Transverse colon (tissue), 4 donors: ENCODE measurements at regions not wholly inside any gene's neighbourhood (a gene's known extent, or its start where the extent isn't known, plus 50 kb on each side); places are given as distances from the start of the nearest gene placed in this dataset.

Experiments
- DNase-seq: peaks from one replicate; pipeline ENCODE4 v3.0.0-alpha.2; 2019
- H3K27ac ChIP-seq, 4 donors: fragments of 200-600 bp; sonication (generic); 2 replicates each; pipeline ENCODE4 v1.5.1; 2016 to 2018; ENCODE audit warnings: inconsistent platforms in 4 of 4
- H3K27me3 ChIP-seq: fragments of 200-600 bp; sonication (generic); 2 replicates; pipeline ENCODE4 v1.5.1; 2017; ENCODE audit warnings: inconsistent platforms
- H3K36me3 ChIP-seq, 4 donors: fragments of 200-600 bp; sonication (generic); 2 replicates each; pipeline ENCODE4 v1.5.1; 2017 to 2019; ENCODE audit warnings: inconsistent platforms in 4 of 4
- H3K4me1 ChIP-seq, 4 donors: fragments of 200-600 bp; sonication (generic); 2 replicates each; pipeline ENCODE4 v1.5.1; 2017 to 2020; ENCODE audit warnings: inconsistent platforms in 4 of 4
- H3K4me3 ChIP-seq, 4 donors: fragments of 200-600 bp; sonication (generic); 1 replicate in 1 of 4; 2 replicates in 3 of 4; pipeline versions ENCODE4 v1.5.1 to v1.6.1; 2017 to 2019; ENCODE audit warnings: inconsistent platforms in 4 of 4
- H3K9me3 ChIP-seq, 2 donors: fragments of 200-600 bp; sonication (generic); 2 replicates each; pipeline ENCODE4 v1.5.1; 2017 to 2019; ENCODE audit warnings: inconsistent platforms in 2 of 2
- CTCF ChIP-seq, 5 experiments: fragments of 200-600 bp in 3 of 5; fragments of 450-650 bp in 2 of 5; sonication (generic) in 3 of 5; IDR thresholded peaks; 1 replicate in 2 of 5; 2 replicates in 3 of 5; pipeline ENCODE4 v1.5.1; 2016 to 2017; ENCODE audit warnings: antibody characterized with exemption in 5 of 5, inconsistent platforms in 3 of 5, mild to moderate bottlenecking in 2 of 5, moderate library complexity in 1 of 5
- EP300 ChIP-seq: sonication (generic); formaldehyde crosslinking; IDR thresholded peaks from one replicate; pipeline ENCODE4 v1.6.1; 2017; ENCODE audit warnings: antibody characterized with exemption, low read depth
- POLR2A ChIP-seq: fragments of 450-650 bp; IDR thresholded peaks from one replicate; pipeline ENCODE4 v1.6.1; 2016; ENCODE audit warnings: antibody characterized with exemption, mild to moderate bottlenecking, moderate library complexity
- POLR2AphosphoS5 ChIP-seq, 3 donors: sonication (generic); formaldehyde crosslinking; IDR thresholded peaks; one replicate each; pipeline ENCODE4 v1.6.1; 2016; ENCODE audit warnings: antibody characterized with exemption in 3 of 3
- WGBS, 2 donors: methylation state at CpG; one replicate each; pipeline ENCODE4 v1.1.5; 2018; ENCODE audit warnings: low coverage in 1 of 2; 5-methylcytosine and 5-hydroxymethylcytosine counted together
- in situ Hi-C, 4 donors: fragments of 200-750 bp; cut with MboI; loops; one replicate each; pipeline versions ENCODE4 v1.15.0 to v1.15.1; 2017; ENCODE audit warnings: low sequenced_read_pairs in 3 of 4, low pct_ligation_motif_present in 1 of 4, low pct_unique_long_range_greater_than_20kb in 1 of 4
- intact Hi-C: fragments of 100-400 bp; cut with DNase I; formaldehyde crosslinking; loops from one replicate; pipeline ENCODE4 v1.15.1; 2023; ENCODE audit warnings: low total_unique reads

- TF ChIP-seq EP300 = no peak
Measured at GRCh38 chr10:124225467-124226270, 132.3 kb upstream of the CHST15 start.

DNA sequence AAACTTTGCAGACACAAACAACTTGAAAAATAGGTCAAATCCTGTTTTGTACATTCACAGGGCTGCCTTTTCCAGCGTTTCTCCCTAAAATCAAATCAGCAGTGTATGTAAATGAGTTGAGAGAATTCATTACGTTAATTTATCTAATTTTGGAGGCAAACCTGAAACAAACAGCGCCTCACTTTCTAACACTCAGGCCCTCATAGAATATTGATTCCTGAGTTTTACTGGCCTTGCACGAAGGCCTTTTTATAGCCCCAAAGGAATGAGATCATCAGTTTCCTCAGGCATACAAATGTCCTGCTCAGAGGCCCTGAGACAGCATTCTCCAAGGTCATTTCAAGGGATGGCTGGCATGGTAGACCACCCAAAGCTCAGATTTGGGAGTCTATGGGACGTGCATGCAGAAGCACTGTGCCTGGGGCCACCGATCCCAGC lies 131.7 kb upstream of the CHST15 start:
- no peaks in the 10 kb centered on the region for H3K36me3 ChIP-seq
- intact Hi-C loops = no loop called here

More at GRCh38 chr10:124225467-124226270, 132.3 kb upstream of the CHST15 start:
- intact Hi-C loops (no loop called here), in situ Hi-C loops (no loop called here)
- H3K36me3 ChIP-seq = no peaks in the 10 kb centered on the region
- no peaks in the 10 kb centered on the region for H3K9me3 ChIP-seq
- DNase-seq = no peak
- H3K4me1 ChIP-seq = peaks cover 0 to 8% (median 0%) of the 10 kb centered on the region in 4 donors
- H3K4me3 ChIP-seq = no peak overlapping the region
- no peaks in the 10 kb centered on the region for H3K27me3 ChIP-seq
- 82 to 88% methylated on average over 7 to 15 of the region's 15 CpGs for WGBS, 2 donors
- H3K27ac ChIP-seq = peak overlapping the region in 1 of 4 donors; percentile 1

DNA sequence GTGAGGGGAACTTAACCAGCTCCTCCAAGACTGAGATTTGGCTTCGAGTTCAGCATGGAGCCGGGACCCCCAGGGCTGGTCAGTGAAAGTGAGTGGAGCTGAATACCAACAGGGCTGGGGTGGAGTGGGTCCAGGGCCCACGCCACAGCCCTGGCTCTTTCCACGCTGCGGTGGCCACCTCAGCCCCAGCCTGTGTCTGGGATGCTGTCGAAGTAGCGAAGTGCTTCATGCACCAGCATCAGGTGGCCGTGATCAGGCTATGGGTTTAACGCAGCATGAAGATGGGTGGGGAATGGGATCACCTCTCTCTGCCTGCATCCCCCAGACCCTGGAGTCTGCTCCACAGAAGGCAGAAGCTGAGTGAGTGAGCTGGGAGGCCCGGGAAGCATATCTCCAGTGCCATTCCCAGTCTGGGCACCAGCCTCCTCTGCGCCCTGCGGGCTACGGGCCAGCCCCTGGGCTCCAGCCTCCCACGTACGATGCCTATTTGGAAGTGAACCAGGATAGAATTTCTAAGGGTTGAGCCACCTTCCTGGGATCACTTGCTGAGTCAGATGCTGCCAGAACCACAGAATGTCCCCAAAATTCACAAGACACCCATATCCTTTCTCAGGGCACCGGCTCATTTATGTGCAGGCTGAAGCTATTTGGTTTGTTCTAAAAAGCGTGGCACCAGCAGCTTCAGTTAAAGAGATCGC lies 131.1 kb upstream of the CHST15 start:
- TF ChIP-seq POLR2A = no peak
- TF ChIP-seq EP300 = no peak
- TF ChIP-seq POLR2AphosphoS5 (IDR thresholded peaks at IDR 0.05) = no peak
- no peak for TF ChIP-seq CTCF (IDR thresholded peaks at IDR 0.05)
- no peak overlapping the region for H3K4me3 ChIP-seq
- intact Hi-C loops = no loop called here
- 89% methylated on average over 16 of the region's 18 CpGs; no CpG with 5 or more reads in 1 of the 2 donors for WGBS, 2 donors
- H3K27me3 ChIP-seq = no peaks in the 10 kb centered on the region
- DNase-seq = no peak
- in situ Hi-C loops = no loop called here
- peak overlapping the region in 2 of 4 donors; percentile 1 to 35 for H3K27ac ChIP-seq
- peaks cover 0 to 8% (median 0%) of the 10 kb centered on the region in 4 donors for H3K4me1 ChIP-seq
- no peaks in the 10 kb centered on the region for H3K36me3 ChIP-seq
- H3K9me3 ChIP-seq = no peaks in the 10 kb centered on the region

More for the DNA sequence above, 131.7 kb upstream of the CHST15 start:
- Histone ChIP-seq H3K9me3 (no peaks in the 10 kb centered on the region), H3K27me3 (no peaks in the 10 kb centered on the region), H3K4me1 (peaks cover 0 to 8% (median 0%) of the 10 kb centered on the region in 4 donors), H3K4me3 (no peak overlapping the region), H3K27ac (peak overlapping the region in 2 of 4 donors; percentile 1 to 35)
- in situ Hi-C loops = no loop called here
- TF ChIP-seq POLR2AphosphoS5 (IDR thresholded peaks at IDR 0.05) (no peak), CTCF (IDR thresholded peaks at IDR 0.05) (no peak), EP300 (no peak), POLR2A (no peak)
- 65 to 76% methylated on average over 2 to 6 of the region's 6 CpGs for whole genome bisulfite sequencing, 2 donors
- DNase-seq = no peak

- intact Hi-C loops (no loop called here), in situ Hi-C loops (no loop called here)
- Histone ChIP-seq H3K27ac (no peak overlapping the region), H3K4me1 (peaks cover 0 to 8% (median 0%) of the 10 kb centered on the region in 4 donors), H3K4me3 (no peak overlapping the region), H3K9me3 (no peaks in the 10 kb centered on the region), H3K36me3 (no peaks in the 10 kb centered on the region), H3K27me3 (no peaks in the 10 kb centered on the region)
- 91% methylated on average over 6 of the region's 6 CpGs; no CpG with 5 or more reads in 1 of the 2 donors for WGBS, 2 donors
- no peak for TF ChIP-seq EP300
- no peak for TF ChIP-seq POLR2A
- TF ChIP-seq CTCF (IDR thresholded peaks at IDR 0.05) = no peak
- DNase-seq = peak; percentile 3
Measured at GRCh38 chr10:124223711-124224085, 130.3 kb upstream of the CHST15 start.
